Stimulated activated CD8-positive, alpha-beta memory T cell treated with anti-CD3 and anti-CD28 coated beads, Interleukin-12 subunit alpha, Interleukin-12 subunit beta, amount 100 ng/mL, for 24 hours (primary cell): ENCODE measurements at regions not wholly inside any gene's neighbourhood (a gene's known extent, or its start where the extent isn't known, plus 50 kb on each side); places are given as distances from the start of the nearest gene placed in this dataset.

Source experiments
- DNase-seq: peaks from one replicate; pipeline ENCODE4 v3.0.0-alpha.2; 2020; ENCODE audit errors: extremely low read depth

- no peak for DNase-seq
These were observed 145.6 kb upstream of the TMCO5A start for GRCh38 chr15:37788767-37789396.

- DNase-seq: no peak
These were observed 145.0 kb upstream of the TMCO5A start for GRCh38 chr15:37789397-37789786.

GRCh38 chr15:37789881-37790280 is 144.6 kb upstream of the TMCO5A start:
- no peak for DNase-seq

- no peak for DNase-seq
These were observed 142.7 kb upstream of the TMCO5A start for GRCh38 chr15:37791693-37792092.

DNA sequence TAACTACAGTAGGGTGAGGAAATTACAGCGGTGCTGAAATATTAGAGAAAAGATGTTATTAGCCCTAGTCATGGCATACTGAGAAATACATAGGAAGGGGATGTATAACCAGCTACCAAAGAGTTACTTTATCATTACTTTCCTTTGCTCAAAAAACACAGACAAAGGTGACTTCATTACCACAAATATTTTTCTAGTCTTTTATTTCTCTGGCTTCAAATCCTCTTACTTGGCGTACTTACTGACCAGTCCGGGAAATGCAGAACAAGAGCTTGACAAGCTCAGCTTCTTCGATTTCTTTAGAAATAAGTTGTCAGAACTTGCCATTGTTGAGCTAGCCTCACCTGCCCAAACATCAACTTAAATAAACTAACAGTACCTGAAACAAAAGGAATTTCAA is 142.1 kb upstream of the TMCO5A start:
- DNase-seq: no peak

GRCh38 chr15:37793851-37794250 is 140.6 kb upstream of the TMCO5A start:
- DNase-seq: no peak

- DNase-seq: no peak
These were observed 139.5 kb upstream of the TMCO5A start for GRCh38 chr15:37794947-37795346.

DNA sequence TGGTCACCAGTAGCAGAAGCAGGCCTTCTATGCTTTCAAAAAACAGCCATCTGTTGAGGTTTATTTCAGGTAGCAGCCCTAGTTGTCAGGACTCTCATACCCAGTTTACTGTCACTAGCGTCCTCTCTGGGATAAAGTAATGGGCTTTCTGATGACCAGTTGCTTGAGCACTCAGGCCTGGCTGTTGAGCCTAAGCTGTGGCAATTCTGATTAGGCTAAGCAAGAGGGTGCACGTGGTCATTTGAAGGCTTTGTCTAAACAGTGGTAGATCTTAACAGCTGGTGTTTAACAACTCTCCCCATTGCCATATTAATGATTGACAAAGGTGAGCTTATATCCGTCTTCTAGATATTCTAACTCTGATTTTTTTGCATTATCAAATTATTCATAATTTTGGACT is 132.9 kb upstream of the TMCO5A start:
- no peak for DNase-seq

DNA sequence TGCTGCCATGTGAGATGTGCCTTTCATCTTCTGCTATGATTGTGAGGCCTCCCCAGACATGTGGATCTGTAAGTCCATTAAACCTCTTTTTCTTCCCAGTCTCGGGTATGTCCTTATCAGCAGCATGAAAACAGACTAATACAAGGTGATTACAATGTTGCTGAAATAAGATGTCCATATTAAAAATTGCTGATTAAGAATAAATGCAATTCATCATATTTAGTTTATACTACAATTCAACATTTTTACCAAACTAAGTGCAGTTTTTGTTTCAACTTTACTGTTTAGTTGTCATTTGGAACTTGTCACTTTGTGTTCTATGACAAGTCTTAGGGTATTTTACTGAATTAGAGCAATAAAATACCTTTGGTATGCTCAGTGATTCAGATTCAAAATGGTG is 127.6 kb upstream of the TMCO5A start:
- no peak for DNase-seq

GRCh38 chr15:37810381-37810780 is 124.1 kb upstream of the TMCO5A start:
- DNase-seq: no peak

- DNase-seq: no peak
These were observed 121.1 kb upstream of the TMCO5A start for GRCh38 chr15:37813306-37813705.

DNA sequence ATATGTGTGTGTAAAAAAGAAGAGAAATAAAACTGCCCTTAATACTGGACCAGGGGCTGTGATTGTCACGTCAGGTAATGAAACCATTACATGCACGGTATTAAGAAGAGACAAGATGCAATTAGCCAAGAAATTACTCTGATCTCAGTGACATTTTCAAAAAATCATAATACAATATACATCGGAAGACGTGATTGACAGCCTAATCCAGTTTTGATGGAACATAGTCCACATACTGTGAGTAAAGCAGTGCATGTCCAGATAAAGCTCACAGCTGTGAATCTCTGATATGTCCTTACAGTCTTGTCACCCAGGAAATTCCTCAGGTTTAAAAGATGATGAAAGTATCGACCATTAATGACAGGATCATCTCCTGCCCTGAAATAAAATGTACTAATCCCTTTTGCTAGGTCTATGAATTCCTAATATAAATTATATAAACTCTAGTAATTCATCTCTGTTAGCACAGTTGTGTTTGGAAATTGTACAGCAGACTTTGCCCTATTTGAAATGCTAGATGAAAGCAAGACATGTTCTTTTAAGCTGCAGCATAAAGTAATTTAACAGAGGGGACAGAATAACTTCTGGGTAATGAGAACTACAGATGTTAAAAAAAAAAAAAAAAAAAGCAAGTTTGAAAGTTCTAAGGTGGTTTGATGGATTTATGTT is 119.5 kb upstream of the TMCO5A start:
- DNase-seq: no peak

- no peak for DNase-seq
These were observed 116.2 kb upstream of the TMCO5A start for GRCh38 chr15:37818152-37818677.

DNA sequence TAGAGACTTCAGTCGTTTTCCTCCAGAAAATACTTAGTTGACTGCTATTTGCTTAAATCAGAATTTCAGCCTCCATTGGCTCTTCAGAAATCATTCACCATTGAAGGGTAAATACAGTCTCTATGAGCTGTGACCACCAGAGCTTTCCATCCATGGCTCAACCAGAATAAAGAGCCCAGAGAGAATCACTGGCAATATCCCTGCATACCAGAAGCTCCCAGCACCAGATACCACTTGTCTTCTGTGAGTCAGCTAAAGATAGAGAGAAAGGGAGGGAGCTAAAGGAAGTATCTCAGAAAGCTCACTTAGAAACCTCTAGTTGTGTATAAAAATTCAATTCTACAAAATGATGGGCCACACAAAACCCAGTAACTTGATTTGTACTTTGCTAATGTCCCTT is 115.2 kb upstream of the TMCO5A start:
- no peak for DNase-seq

DNA sequence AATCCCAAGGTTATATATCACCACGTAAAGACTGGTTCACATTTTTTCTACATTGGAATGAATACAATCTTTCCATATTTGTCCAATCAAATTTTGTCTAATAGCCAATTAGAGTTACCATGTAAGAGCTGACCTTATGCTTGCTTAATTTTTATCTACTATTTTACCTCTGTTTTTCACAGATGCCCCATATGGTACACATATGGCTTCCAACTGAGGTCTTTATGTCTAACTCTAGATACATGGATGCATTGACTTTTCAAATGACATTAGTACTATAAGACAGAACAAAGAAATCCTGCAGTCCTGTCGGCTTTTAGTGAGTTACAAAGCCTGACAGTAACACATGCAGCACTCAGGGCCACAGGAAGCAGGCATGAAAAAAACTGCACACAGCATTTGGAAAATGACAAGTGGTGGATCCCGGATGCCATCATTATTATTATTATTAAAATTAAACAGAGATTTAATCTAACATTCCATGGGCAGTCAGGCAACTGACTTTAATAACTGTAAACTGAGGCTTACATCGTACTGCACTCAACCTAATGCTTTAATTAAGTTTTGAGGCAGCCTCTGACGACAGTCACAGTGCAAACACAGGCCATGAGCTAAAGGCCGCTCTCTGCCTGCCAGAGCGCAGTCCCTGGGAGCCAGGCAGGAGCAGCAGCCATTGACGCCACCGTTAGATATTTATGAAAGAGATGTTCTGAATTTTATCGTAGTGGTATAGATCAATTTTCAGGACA is 113.9 kb upstream of the TMCO5A start:
- no peak for DNase-seq

DNA sequence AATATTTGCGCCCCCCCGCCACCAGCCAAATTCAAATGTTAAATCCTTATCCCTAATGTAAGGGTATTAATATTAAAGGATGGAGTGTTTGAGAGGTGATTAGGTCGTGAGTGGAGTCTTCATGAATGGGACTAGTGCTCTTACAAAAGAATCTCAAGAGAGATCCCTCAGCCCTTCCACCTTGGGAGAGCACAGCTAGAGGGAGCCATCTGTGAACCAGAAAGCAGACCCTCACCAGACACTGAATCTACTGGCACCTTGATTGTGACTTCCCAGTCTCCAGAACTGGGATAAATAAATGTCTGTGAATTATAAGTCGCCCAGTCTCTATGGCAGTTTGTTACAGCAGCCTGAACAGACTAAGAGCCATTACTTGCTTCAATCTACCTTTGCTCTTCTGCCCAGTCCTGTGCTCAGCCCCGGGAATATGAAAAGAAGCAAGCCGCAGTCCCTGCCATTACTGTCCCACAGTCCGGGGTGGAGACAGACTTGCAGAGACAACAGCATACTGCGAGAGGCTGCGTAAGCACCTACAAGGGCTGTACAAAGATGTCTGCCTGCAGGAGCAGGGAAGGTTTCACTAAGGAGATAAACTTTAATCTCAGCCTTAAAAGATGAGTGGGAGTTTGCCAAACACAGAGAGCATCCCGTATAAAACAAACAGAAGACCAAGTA is 110.7 kb upstream of the TMCO5A start:
- no peak for DNase-seq

GRCh38 chr15:37824717-37825382 is 109.6 kb upstream of the TMCO5A start:
- no peak for DNase-seq

GRCh38 chr15:37837276-37837675 is 97.2 kb upstream of the TMCO5A start:
- no peak for DNase-seq

GRCh38 chr15:37847776-37848175 is 86.7 kb upstream of the TMCO5A start:
- DNase-seq: no peak

DNA sequence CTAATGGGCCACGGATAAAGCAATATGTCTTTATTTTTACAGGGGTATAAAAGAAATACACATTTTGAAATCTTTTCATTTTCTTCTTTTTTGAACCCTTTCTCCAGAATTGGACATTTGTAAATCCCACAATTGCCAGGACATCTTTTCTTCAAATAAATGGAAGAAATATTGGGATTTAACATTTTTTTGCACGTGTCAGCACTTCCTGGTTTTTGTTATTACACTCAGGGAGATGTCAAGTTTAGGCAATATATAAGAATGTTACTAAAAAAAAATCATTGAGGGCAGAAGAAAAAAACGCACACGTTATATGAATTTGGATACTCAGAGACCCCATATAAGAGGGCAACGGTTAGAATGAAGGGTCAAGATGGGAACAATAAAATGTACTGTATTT is 78.3 kb upstream of the TMCO5A start:
- no peak for DNase-seq

DNA sequence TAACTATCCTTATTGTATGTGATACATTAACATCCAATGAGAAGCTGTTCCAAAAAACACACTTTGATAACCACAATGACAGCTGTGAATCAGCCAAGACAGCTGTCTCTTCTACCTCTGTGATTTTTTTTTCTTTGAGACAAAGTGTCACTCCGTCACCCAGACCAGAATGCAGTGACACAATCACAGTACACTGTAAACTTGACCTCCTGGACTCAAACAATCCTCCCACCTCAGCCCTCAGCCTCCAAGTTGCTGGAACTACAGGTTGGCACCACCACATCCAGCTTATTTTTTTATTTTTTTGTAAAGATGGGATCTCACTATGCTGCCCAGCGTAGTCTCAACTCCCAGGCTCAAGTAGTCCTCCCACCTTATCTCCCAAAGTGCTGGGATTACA is 73.5 kb upstream of the TMCO5A start:
- no peak for DNase-seq

- no peak for DNase-seq
These were observed 68.8 kb upstream of the TMCO5A start for GRCh38 chr15:37865687-37866086.
